Hepatocyte (in vitro differentiated cells): ENCODE measurements at regions not wholly inside any gene's neighbourhood (a gene's known extent, or its start where the extent isn't known, plus 50 kb on each side); places are given as distances from the start of the nearest gene placed in this dataset.

Source experiments
- DNase-seq: peaks from one replicate; pipeline ENCODE4 v3.0.0-alpha.2; 2016; ENCODE audit warnings: low spot score
- H2AFZ ChIP-seq: fragments of 200-600 bp; sonication (generic); 2 replicates; pipeline ENCODE4 v1.6.0; 2016; ENCODE audit warnings: antibody characterized with exemption, mild to moderate bottlenecking
- H3K27ac ChIP-seq: fragments of 200-600 bp; sonication (generic); 2 replicates; pipeline ENCODE4 v1.5.1; 2016; ENCODE audit warnings: mild to moderate bottlenecking
- H3K27me3 ChIP-seq: fragments of 200-600 bp; sonication (generic); 2 replicates; pipeline ENCODE4 v1.6.1; 2016
- H3K36me3 ChIP-seq: fragments of 200-600 bp; sonication (generic); replicated peaks from 2 replicates; pipeline ENCODE4 v1.5.1; 2016; ENCODE audit warnings: low read depth; ENCODE audit not compliant: insufficient read depth
- H3K4me1 ChIP-seq: fragments of 200-600 bp; sonication (generic); 2 replicates; pipeline ENCODE4 v1.5.1; 2016; ENCODE audit warnings: mild to moderate bottlenecking, moderate library complexity; ENCODE audit not compliant: insufficient read depth
- H3K4me2 ChIP-seq: fragments of 200-600 bp; sonication (generic); 2 replicates; pipeline ENCODE4 v1.6.0; 2016
- H3K4me3 ChIP-seq: fragments of 200-600 bp; sonication (generic); 2 replicates; pipeline ENCODE4 v1.5.1; 2016; ENCODE audit warnings: mild to moderate bottlenecking
- H3K79me2 ChIP-seq: fragments of 200-600 bp; sonication (generic); 2 replicates; pipeline ENCODE4 v1.6.0; 2017; ENCODE audit warnings: mild to moderate bottlenecking
- H3K9me2 ChIP-seq: fragments of 200-600 bp; sonication (generic); replicated peaks from 2 replicates; pipeline ENCODE4 v1.6.0; 2017; ENCODE audit warnings: mild to moderate bottlenecking; ENCODE audit not compliant: insufficient read depth
- H3K9me3 ChIP-seq: fragments of 200-600 bp; sonication (generic); 2 replicates; pipeline ENCODE4 v1.5.1; 2016; ENCODE audit warnings: low read depth, mild to moderate bottlenecking
- H4K20me1 ChIP-seq: fragments of 200-600 bp; sonication (generic); 2 replicates; pipeline ENCODE4 v1.6.0; 2016; ENCODE audit warnings: mild to moderate bottlenecking; ENCODE audit not compliant: insufficient read depth, poor library complexity, severe bottlenecking
- CTCF ChIP-seq: fragments of 200-600 bp; sonication (generic); IDR thresholded peaks from 2 replicates; pipeline ENCODE4 v1.5.1; 2016; ENCODE audit warnings: antibody characterized with exemption, mild to moderate bottlenecking; ENCODE audit not compliant: poor library complexity
- EZH2 ChIP-seq: fragments of 200-600 bp; sonication (generic); IDR thresholded peaks from 2 replicates; pipeline ENCODE4 v1.6.1; 2016; ENCODE audit warnings: antibody characterized with exemption, mild to moderate bottlenecking, borderline replicate concordance
- EZH2phosphoT487 ChIP-seq: fragments of 200-600 bp; sonication (generic); IDR thresholded peaks from one replicate; pipeline ENCODE4 v1.6.1; 2018; ENCODE audit warnings: antibody characterized with exemption, mild to moderate bottlenecking, low read depth, moderate library complexity; ENCODE audit not compliant: unreplicated experiment, severe bottlenecking
- WGBS: methylation state at CpG from one replicate; pipeline ENCODE4 v1.1.6; 2016; ENCODE audit warnings: low lambda C conversion rate; ENCODE audit errors: missing lambda C conversion rate; 5-methylcytosine and 5-hydroxymethylcytosine counted together

DNA sequence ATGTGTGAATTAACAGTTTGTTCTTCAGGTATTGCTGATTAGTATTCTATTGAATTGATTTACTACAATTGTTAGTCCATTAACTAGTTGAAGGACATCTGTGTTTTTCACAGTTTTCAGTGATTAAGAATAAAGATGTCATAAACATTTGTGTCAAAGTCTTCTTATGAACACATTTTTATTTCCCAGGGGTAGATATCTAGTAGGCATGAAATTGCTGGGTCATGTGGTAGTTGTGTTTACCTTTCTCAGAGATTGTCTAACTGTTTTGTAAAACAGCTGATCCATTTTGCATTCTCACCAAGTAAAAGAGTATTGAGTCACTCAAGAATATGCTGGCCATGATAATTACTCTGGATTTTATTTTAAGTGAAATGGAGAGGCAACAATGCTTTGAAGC lies 1145.3 kb downstream of the FSCB start:
- Histone ChIP-seq H3K27ac (no peak overlapping the region), H2AFZ (no peak overlapping the region), H3K4me2 (no peak overlapping the region), H4K20me1 (no peaks in the 10 kb centered on the region), H3K36me3 (no peaks in the 10 kb centered on the region), H3K9me3 (no peaks in the 10 kb centered on the region), H3K4me1 (no peaks in the 10 kb centered on the region), H3K9me2 (no peaks in the 10 kb centered on the region), H3K27me3 (no peaks in the 10 kb centered on the region), H3K79me2 (no peaks in the 10 kb centered on the region), H3K4me3 (no peak overlapping the region)
- no peak for DNase-seq
- no peak for TF ChIP-seq EZH2
- TF ChIP-seq EZH2phosphoT487 = no peak
- TF ChIP-seq CTCF = no peak

DNA sequence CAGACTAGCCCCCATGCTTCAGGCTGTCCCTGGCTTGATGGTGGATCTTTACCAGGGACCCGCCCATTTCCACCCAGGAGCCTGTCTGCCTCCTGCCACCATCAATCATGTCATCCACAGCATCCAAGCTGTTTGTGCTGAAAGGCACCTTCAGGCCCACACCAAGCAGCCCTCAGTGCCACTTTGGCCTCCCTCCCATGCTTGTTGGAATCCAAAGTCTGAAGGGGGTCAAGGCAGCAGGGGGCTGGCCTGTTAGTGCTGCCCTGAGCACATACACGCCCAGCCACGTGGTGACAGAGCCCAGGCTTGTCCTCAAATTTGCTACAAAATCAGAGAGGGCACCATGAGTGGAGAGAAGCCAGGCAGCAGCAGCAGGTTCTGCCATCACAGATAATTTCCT lies 1146.8 kb downstream of the FSCB start:
- Histone ChIP-seq H3K27ac (no peak overlapping the region), H3K79me2 (no peaks in the 10 kb centered on the region), H3K9me3 (no peaks in the 10 kb centered on the region), H3K36me3 (no peaks in the 10 kb centered on the region), H2AFZ (no peak overlapping the region), H3K4me1 (no peaks in the 10 kb centered on the region), H3K9me2 (no peaks in the 10 kb centered on the region), H3K4me3 (no peak overlapping the region), H3K27me3 (no peaks in the 10 kb centered on the region), H4K20me1 (no peaks in the 10 kb centered on the region), H3K4me2 (no peak overlapping the region)
- no peak for DNase-seq
- TF ChIP-seq EZH2phosphoT487 = no peak
- no peak for TF ChIP-seq CTCF
- TF ChIP-seq EZH2 = no peak
- WGBS = 75% methylated on average over 3 of the region's 3 CpGs

DNA sequence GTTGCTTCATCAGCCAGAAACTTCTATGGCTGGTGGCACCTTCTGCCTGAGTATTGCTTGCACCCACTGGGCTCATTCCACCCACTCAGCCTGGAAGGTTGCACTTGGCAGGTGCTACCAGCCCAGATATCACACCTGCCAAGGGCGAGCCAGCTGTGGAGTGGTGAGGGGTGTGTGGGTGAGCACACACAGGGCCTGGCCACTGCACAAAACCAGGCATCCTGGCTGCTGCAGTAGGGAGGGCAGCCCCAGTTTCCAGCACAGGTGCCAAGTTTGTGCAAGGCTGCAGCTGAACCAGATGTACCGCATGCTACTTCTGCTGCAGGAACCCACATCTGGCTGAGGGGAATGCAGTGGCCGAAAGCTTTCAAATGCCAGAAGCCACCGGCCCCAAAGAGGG lies 1147.8 kb downstream of the FSCB start:
- H4K20me1 ChIP-seq = no peaks in the 10 kb centered on the region
- H3K79me2 ChIP-seq = no peaks in the 10 kb centered on the region
- no peak overlapping the region for H3K4me3 ChIP-seq
- H3K27ac ChIP-seq = no peak overlapping the region
- no peaks in the 10 kb centered on the region for H3K27me3 ChIP-seq
- H3K9me3 ChIP-seq = no peaks in the 10 kb centered on the region
- H3K4me2 ChIP-seq = no peak overlapping the region
- TF ChIP-seq EZH2phosphoT487 (no peak), CTCF (no peak), EZH2 (no peak)
- H3K36me3 ChIP-seq = no peaks in the 10 kb centered on the region
- no peak for DNase-seq
- 74% methylated on average over 4 of the region's 4 CpGs for WGBS
- H2AFZ ChIP-seq = no peak overlapping the region
- no peaks in the 10 kb centered on the region for H3K4me1 ChIP-seq
- H3K9me2 ChIP-seq = no peaks in the 10 kb centered on the region

DNA sequence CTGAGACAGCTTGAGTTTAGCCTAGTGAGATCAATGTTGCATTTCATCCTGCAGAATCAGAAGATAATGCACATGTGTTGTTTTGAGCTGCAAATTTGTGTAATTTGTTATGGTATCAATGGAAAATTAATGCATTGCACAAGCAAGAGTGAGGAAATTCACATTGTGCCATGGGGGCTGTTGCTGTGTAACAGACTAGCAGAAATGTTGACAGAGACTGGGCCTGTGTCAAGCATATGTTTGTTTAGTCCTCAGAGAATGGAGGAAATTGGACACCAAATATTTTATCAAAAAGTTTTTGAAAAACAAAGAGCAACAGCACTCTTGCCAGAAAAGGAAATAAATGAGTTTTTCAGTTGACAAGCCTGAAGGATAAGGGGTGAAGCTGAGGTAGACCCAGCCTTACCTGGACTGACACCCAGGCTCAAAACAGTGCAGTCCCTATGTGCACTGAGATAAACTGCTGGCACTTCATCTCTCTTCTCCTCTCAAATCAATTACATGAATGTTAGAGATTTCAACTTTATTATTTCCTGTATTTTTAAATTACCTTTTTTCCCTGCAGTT lies 1150.0 kb downstream of the FSCB start:
- H3K27ac ChIP-seq = no peak overlapping the region

More for the DNA sequence above, 1150.0 kb downstream of the FSCB start:
- H3K9me3 ChIP-seq = no peaks in the 10 kb centered on the region
- H3K79me2 ChIP-seq = no peaks in the 10 kb centered on the region
- H3K27me3 ChIP-seq = no peaks in the 10 kb centered on the region
- no peak for TF ChIP-seq CTCF
- TF ChIP-seq EZH2phosphoT487 = no peak
- TF ChIP-seq EZH2 = no peak
- H3K36me3 ChIP-seq = no peaks in the 10 kb centered on the region
- H2AFZ ChIP-seq = no peak overlapping the region
- H4K20me1 ChIP-seq = no peaks in the 10 kb centered on the region
- H3K4me2 ChIP-seq = no peak overlapping the region
- no peak for DNase-seq
- no peaks in the 10 kb centered on the region for H3K9me2 ChIP-seq
- H3K4me3 ChIP-seq = no peak overlapping the region
- no peaks in the 10 kb centered on the region for H3K4me1 ChIP-seq
